HG03442 (cell line): ENCODE measurements at regions not wholly inside any gene's neighbourhood (a gene's known extent, or its start where the extent isn't known, plus 50 kb on each side); places are given as distances from the start of the nearest gene placed in this dataset.
"Not testable (repeated sequence)": the region's sequence is repeated elsewhere in the genome, so short reads cannot be mapped to it uniquely, and the experiment has no call there.

Experiments used
- ATAC-seq: cut with Tn5 transposase; IDR thresholded peaks from one replicate; pipeline ENCODE4 v1.9.1; 2021; ENCODE audit warnings: mild to moderate bottlenecking, moderate library complexity; ENCODE audit not compliant: unreplicated experiment

DNA sequence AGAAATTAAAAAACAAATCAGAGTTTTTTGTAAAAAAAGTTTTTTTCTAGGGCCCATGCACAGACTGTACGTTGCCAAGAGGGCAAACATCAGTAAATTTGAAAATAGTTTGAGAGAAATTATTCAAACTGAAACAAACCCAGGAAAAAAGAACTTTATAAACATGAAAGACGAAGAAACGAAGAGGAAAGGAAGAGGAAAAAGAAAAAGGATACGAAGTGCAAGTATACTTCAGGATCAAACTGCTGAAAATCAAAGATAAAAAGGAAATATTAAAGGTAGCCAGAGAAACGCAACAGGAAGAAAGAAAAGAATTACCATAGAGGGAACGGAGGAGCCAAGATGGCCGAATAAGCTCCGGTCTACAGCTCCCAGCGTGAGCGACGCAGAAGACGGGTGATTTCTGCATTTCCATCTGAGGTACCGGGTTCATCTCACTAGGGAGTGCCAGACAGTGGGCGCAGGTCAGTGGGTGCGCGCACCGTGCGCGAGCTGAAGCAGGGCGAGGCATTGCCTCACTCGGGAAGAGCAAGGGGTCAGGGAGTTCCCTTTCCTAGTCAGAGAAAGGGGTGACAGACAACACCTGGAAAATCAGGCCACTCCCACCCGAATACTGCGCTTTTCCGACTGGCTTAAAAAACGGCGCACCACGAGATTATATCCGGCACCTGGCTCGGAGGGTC, 94.4 kb upstream of the GAS1 start:
- ATAC-seq, result not testable (repeated sequence)

DNA sequence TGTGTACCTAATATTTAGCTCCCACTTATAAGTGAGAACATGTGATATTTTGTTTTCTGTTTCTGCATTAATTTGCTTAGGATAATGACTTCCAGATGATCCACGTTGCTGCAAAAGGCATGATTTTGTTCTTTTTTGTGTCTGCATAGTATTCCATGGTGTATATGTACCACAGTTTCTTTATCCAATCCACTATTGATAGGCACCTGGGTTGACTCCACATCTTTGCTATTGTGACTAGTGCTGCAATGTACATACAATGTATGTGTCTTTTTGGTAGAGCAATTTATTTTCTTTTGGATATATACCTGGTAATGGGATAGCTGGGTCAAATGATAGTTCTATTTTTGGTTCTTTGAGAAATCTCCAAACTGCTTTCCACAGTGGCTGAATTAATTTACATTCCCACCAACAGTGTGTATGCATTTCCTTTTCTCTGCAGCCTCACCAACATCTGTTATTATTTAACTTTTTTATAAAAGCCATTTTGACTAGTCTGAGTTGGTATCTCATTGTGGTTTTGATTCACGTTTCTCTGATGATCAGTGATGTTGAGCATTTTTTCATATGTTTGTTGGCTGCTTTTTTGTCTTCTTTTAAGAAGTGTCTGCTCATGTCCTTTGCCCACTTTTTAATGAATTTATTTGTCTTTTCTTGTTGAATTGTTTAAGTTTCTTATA, 102.8 kb upstream of the GAS1 start:
- not testable (repeated sequence) for ATAC-seq

DNA sequence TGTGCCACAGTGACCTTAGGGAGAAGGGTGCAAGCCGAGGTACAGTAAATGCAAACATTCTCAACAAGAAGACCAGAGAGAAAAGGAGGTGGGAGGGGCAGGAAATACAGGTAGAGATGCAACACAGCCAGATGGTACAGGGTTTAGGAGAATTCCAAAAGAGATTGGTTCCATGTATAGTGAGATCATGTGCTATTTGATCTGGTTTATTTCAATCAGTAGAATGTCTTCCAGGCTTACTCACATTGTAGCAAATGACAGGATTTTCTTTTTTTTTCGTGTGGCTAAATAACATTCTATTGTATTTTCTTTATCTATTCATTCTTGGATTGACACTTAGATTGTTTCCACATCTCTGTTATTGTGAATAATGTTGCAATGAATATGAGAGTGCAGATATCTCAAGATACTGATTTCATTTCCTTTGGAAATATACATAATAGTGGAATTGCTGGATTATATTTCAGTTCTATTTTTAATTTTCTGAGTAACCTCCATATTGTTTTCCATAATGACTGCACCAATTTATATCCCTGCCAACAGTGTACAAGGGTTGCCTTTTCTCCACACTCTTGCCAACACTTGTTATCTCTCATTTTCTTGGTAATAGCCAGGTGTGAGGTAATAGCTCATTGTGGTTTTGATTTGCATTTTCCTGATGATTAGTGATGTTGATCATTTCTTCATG, 107.8 kb upstream of the GAS1 start:
- ATAC-seq, result no peak

DNA sequence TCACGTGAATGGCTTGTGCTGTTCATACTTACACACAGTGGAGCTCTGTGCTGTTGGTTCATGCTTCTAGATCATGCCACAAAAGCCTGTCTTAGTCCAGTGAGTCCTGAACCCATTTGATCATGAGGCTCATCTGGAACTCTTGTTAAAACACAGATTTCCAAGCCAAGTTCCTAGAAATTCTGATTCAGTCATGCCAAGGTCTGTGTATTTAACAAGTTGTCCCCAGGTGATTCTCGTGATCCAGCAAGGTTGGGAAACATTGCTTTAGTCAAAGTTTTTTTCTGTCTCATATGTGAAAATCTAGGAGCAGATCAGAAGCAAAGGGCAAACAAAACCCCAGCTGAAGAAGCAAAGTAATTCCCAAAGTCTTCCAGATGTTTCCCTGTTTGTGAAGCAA, 112.5 kb upstream of the GAS1 start:
- ATAC-seq, result no peak

DNA sequence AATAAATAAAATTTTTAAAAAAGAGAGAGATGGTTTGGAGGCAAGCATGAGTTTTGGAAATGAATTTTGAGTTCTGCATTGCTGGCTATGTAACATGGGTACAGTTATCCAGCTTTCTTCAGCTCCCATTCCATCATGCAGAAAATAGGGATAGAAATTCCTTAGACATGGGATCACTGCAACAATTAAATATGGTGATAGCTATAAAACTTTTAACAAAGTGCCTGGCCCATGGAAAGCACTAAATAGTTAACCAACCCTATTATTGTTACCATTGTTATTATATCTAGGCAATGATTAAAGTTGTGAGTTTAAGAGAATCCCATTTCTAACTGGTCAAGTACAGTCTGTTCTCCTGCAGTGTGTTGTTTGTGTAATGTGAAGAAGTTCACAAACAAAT, 115.4 kb upstream of the GAS1 start:
- no peak for ATAC-seq

DNA sequence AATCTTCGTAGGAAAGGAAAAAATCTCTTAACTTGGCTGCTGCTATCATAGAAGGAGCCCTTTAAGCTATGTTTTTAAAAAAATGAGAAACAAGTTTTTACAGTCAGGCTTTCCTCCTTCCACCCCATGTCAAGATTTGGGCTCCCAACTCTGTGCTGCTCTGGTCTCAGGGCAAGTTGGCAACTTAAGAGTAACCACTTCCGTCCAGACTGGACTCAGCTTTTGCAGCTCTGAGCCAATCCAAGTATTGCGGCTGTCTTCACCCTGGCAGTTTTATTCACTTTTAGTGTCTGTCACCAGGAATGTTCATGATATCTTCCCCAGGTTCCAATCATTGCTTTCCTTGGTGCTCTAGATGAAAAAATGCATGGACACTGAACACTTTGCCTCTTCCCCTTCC, 115.9 kb upstream of the GAS1 start:
- ATAC-seq, result no peak

DNA sequence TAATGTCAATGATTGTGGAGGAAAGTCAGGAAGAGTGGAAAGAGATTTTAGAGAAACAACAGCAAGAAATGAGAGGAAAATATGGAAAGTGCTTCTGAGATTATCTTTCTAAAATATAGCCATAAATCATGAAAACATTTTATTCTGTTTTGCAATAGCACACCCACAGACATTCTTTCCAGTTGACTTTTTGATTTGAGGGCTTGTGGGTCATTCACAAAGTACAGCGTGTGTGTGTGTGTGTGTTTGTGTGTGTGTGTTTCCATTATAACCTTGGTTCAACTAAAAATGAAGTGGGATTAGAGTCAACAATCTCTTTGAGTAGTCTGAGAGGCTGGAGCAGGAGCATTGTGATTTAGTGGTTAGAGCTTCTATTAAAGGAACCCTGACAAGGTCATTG, 116.6 kb upstream of the GAS1 start:
- ATAC-seq, result no peak

DNA sequence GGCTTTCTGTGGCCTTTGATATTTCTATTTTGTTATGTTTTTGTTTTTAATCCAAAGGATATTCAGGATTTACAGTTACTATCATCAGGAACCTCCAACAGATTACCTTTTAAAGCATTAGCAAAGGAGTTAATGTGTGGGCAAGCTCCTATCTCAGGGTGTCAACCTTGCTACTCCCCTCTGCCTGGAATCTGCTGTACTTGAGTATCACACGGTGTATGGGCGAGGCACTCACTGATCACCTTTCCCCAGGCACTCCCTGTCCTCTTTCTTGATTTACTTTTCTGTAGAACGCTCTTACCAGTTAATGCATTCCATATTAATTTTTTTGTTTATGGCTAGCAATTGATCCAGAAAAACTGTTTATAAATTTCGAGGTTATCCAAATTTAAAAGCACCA, 117.0 kb upstream of the GAS1 start:
- ATAC-seq, result no peak

DNA sequence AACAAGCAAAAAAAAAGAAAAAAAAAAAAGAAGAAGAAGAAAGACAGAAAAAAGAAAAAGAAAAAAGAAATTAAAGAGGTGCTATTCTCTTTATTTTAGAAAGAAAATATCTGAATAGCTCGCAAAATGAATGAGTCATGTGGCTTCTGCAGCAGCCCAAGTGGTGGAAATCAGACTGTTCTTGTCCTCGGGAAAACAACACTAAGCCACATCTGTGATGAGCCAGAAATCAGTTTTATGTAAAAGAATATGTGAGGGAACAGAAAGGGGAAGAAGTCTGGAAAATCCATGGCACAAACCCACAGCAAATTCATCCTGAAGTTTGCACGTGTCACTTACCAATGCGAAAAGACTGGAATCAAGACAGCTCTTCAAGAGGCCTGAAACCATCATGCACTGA, 118.7 kb upstream of the GAS1 start:
- no peak for ATAC-seq

DNA sequence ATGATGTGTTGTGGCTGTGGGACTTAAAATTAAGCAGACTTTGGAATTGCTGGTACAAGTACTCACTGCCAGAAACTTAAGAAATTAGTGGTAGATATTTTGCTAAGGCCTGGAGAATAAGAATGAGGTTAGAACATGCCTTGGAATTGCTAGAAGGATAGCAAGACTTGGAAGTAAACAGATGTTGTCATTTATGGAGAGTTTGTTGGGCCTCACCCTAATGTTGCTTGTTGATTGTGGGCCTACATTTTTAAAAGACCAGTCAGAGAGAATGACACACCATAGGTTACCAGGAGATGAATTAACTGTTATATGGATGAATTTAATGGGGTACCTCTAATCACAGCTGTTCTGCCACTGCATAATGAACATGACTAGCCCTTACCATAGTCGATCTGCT, 120.1 kb upstream of the GAS1 start:
- ATAC-seq, result no peak

DNA sequence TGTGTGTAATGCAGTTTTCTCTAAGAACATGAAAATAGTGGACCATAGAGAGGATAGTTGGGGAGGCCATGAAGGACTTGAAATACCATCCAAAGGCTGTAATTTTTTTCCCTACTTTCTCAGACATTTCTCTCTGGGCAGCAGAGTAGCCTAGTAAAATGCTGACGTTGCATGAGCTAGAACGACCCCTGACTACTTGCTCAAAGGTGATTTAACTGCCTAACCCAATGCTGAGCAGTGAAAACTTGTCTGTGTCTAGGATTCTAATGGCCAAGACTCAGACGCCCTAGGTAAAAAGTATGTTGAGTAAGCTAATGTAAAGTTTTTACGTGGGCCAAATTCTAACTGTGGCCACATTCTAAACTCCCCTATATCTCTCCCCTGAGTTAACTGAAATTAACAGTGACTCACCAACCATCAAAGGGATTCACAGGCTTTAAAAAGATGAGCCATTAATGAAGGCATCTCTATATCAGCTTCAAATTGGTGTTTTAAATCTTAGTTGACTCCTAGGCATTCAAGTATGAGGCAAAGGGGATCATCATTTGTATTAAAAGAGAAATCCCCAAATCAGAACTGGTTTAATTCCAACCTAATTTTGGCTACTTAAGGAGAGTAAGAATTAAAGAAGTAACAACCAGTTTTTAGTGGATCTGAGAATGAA, 121.0 kb upstream of the GAS1 start:
- ATAC-seq, result no peak

DNA sequence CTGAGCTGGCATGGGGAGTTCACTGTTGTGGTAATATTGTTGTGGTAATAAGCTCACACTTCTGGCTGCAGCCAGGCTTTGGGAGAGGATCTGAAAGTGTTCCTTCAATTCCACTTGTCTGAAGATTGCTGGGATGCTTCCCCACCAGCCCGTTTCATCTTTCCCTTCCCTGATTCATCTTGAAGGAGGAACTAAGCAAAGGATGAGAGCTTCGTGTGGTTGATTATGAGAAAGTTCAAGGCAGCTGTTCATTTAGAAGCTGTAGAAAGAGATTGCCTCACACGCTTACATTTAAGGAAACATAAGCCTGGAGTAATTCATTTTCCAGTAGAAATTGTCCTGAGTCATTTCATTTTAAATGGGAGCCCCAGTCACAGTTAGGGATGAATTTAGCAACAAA, 122.4 kb upstream of the GAS1 start:
- no peak for ATAC-seq

DNA sequence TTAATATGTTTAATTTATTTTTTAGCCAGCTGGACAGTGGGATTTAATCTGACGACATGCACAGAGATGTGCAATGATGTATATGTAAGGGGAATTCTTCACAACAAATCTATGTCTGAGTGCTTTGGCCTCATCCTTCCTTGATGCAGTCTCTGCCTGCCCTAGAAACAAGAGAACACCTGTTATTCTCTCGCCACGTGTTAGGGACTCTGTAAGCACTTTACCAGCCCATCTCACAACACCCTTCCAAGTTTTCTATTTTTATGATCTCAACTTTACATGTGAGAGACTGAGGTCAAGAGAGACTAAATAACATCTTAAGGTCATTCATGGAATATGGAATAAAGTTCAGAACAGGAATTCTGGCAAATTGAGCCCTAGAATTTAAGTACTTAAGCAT, 123.0 kb upstream of the GAS1 start:
- ATAC-seq, result no peak

DNA sequence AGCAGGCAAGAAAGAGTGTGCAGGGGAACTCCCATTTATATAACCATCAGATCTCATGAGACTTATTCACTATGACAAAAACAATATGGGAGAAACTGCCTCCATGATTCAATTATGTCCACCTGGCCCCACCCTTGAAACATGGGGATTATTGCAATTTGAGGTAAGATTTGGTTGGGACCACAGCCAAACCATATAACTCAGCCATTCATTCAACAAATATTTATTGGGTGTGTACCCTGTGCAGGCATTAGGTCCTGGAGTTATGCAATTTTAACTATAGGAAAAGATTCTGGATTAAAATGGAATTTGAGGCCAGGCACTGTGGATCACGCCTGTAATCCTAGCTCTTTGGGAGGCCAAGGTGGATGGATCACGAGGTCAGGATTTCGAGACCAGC, 124.2 kb upstream of the GAS1 start:
- ATAC-seq, result no peak

DNA sequence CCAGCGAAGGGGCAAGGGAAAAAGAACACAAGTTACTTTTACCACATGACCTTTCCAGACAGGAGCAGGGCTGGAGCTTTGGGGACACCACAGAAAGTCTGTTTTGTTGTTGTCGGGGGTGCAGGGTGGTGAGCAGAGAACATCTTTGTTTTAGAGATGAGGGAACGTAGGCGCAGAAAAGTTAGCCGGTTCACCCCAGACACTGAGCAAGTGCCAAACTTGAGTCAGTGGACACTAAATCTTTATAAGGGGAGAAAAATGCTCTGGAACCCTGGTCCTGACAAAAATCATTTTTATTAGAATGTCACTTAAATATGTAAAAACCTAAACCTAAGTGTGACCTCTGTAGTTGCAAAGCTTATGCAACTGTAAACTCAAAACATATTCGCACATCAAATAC, 126.4 kb upstream of the GAS1 start:
- ATAC-seq, result no peak

DNA sequence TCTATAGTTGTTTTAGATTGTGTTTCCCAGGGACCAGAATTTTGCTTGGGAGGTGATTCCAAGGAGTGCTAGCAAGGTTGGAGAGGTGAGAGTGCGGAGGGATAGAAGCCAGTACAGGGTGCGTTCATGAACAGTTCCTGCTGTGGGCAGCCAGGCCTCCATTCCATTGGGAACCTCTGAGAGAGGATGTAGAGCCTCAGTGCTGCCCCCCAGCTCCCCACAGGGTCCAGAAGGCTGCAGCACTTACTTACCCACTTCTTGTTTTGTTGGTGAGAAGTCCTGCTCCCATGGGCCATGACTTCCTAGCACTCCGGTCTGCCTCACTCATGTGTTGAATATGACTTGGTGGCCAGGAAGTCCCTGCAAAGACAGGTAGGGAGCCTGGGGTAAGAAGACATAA, 128.2 kb upstream of the GAS1 start:
- no peak for ATAC-seq

DNA sequence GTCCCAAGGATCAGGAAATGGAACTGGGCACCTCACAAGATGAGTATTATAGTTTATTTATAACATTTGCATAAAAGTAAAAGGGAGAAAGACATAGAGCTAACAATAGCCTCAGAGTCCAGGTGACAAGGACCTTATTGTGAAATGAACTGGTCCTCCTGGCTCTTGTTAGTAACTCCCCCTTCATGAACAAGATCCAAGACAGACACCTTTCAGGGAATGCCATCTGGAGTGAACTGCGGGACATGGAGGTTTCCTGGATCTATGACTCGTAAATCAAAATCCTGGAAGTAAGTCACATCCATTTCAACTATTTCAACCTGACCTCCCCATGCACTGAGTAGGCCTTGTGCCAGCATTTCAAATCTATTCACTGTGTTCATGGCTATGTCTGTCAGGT, 129.5 kb upstream of the GAS1 start:
- ATAC-seq, result no peak

DNA sequence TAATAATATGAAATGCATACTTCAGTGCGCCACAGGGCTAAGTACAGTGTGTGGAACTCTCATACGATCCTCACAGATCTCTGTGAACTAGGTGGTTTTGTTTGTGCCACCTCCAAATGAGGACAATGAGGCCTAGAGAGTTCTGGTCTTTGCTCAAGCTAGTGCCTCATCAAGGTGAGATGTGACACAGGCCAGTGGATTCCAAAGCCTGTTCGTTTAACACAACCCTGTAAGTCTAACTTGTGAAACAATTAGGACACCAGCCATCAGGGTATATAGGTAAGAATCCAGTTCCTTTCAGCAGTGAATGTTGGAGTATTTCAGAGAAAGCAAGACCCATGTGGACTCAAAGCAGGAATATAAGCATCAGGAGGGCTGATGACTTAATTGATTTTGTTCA, 130.7 kb upstream of the GAS1 start:
- no peak for ATAC-seq

DNA sequence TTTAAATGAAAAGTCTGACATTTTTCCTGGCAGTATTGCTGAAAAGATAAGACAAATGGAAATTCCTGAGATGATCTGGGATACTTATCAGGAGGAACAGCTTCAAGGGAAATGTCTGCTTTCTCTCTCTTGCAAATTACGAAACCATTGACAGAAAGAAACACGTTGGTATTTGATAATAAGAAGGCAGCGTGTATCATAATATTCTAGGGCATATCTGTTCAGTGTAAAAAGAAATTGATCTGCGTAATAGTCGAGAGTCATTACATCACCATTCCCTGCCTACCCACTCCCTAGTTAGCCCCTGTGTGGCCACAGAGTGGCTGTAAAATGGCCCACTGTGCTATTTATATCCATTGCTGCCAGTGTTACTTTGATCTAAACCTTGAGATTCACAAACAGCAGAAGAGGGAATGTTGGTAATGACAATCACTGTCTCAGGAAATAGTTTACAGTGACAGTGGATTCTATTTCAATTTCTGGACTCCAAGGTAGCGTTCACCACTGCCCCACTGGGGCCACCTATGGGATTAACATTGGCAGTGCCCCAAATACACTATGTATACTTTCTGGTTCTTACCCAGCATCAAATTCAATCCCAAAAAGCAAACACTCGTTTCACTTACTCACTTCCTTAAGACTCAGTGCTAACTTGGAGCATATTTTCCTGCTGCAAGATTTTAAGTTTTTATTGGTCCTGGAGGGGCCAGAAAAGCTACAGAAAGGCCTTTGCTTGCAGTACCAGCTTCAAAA, 133.4 kb upstream of the GAS1 start:
- no peak for ATAC-seq

DNA sequence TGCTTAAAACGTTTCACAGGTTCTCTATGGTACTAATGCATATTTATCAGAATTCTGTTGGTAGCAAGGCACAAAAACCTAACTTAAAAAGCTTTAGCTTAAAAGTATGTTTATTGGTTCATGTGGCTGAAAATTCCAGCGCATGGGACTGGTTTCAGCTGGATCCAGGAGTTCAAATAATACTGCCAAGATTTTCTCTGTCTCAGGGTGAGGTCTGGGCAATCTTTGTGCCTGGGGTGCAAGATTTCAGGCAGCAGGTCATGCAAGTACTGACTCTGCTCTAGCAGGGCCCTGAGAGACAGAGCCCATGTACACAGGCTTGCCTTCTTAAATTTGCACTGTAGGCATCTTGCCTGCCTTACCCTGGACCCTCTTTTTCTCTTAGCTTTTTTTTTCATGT, 134.2 kb upstream of the GAS1 start:
- ATAC-seq, result no peak

DNA sequence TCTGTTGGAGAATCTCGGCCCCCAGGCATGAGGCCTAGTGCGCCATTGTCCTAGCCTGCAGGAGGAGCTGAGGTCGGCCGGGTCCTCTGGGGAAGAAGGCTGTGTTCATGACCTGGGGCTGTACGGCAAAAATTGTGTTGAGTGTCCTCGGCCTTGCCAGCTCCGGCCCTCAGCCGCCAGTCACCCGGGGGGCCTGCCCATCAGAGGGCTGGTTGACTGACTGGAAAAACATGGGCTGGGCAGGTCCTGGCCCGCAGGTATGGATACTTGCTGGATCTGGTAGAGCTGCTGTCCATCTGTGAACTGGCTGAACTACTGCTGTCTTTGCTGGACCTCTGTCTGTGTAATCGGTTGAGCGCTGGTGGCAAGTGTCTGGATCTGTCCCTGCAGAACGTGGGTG, 136.7 kb upstream of the GAS1 start:
- ATAC-seq, result no peak
